Muscle of arm (tissue), 1 donor: ENCODE measurements at regions not wholly inside any gene's neighbourhood (a gene's known extent, or its start where the extent isn't known, plus 50 kb on each side); places are given as distances from the start of the nearest gene placed in this dataset.

Source experiments
- DNase-seq: peaks from one replicate; pipeline ENCODE4 v3.0.0-alpha.2; 2013

GRCh38 chr16:88318051-88318450 is 64.7 kb upstream of the ZNF469 start:
- DNase-seq, result no peak

GRCh38 chr16:88318521-88318920 is 64.2 kb upstream of the ZNF469 start:
- peak; percentile 69 for DNase-seq

GRCh38 chr16:88319116-88319965 is 63.4 kb upstream of the ZNF469 start:
- no peak for DNase-seq

- no peak for DNase-seq
Observed at GRCh38 chr16:88320947-88321634, 61.7 kb upstream of the ZNF469 start.

GRCh38 chr16:88321635-88322499 is 60.9 kb upstream of the ZNF469 start:
- no peak for DNase-seq

GRCh38 chr16:88322500-88322970 is 60.2 kb upstream of the ZNF469 start:
- DNase-seq, result no peak

GRCh38 chr16:88323041-88323440 is 59.7 kb upstream of the ZNF469 start:
- no peak for DNase-seq

GRCh38 chr16:88323546-88324330 is 59.0 kb upstream of the ZNF469 start:
- DNase-seq, result no peak

GRCh38 chr16:88325087-88325750 is 57.5 kb upstream of the ZNF469 start:
- no peak for DNase-seq

GRCh38 chr16:88325976-88326375 is 56.8 kb upstream of the ZNF469 start:
- no peak for DNase-seq

GRCh38 chr16:88326611-88327485 is 55.9 kb upstream of the ZNF469 start:
- DNase-seq, result no peak

- no peak for DNase-seq
Observed at GRCh38 chr16:88327561-88328312, 55.0 kb upstream of the ZNF469 start.

GRCh38 chr16:88328313-88328980 is 54.3 kb upstream of the ZNF469 start:
- DNase-seq, result no peak

GRCh38 chr16:88329726-88330700 is 52.7 kb upstream of the ZNF469 start:
- no peak for DNase-seq

- no peak for DNase-seq
Observed at GRCh38 chr16:88330971-88331890, 51.5 kb upstream of the ZNF469 start.
